ENCODE measurements at regions not wholly inside any gene's neighbourhood (a gene's known extent, or its start where the extent isn't known, plus 50 kb on each side); places are given as distances from the start of the nearest gene placed in this dataset.

GRCh38 chr2:239690651-239691631, 290.1 kb upstream of the HDAC4 start:
- intact Hi-C loops (cut with DNase I; ENCODE audit: low total_unique reads) (no loop called here), in situ Hi-C loops (cut with MboI; ENCODE audit: low pct_ligation_motif_present in 1 of 4, low pct_unique_long_range_greater_than_20kb in 1 of 4, low sequenced_read_pairs in 3 of 4) (no loop called here)
- H3K4me1 ChIP-seq = no peaks in the 10 kb centered on the region
- H3K36me3 ChIP-seq = no peaks in the 10 kb centered on the region
- H3K4me3 ChIP-seq = no peak overlapping the region
- no peaks in the 10 kb centered on the region for H3K27me3 ChIP-seq
- no peaks in the 10 kb centered on the region for H3K9me3 ChIP-seq
- DNase-seq = no peak
- TF ChIP-seq CTCF (IDR thresholded peaks at IDR 0.05) = no peak
- no peak for TF ChIP-seq EP300 (IDR thresholded peaks at IDR 0.05; ENCODE audit: low read depth)
- no peak for TF ChIP-seq POLR2AphosphoS5 (IDR thresholded peaks at IDR 0.05)
- TF ChIP-seq POLR2A (IDR thresholded peaks at IDR 0.05) = no peak
- H3K27ac ChIP-seq = no peak overlapping the region
- WGBS, 2 donors (ENCODE audit: low coverage in 1 of 2) = 84% methylated on average over 44 of the region's 46 CpGs; no CpG with 5 or more reads in 1 of the 2 donors

- Histone ChIP-seq H3K9me3 (no peaks in the 10 kb centered on the region), H3K36me3 (no peaks in the 10 kb centered on the region), H3K27me3 (no peaks in the 10 kb centered on the region), H3K27ac (no peak overlapping the region), H3K4me3 (no peak overlapping the region), H3K4me1 (no peaks in the 10 kb centered on the region)
- WGBS, 2 donors (ENCODE audit: low coverage in 1 of 2) = 77 to 80% methylated on average over 1 to 5 of the region's 5 CpGs
- TF ChIP-seq POLR2AphosphoS5 (IDR thresholded peaks at IDR 0.05) (no peak), CTCF (IDR thresholded peaks at IDR 0.05) (no peak)
- in situ Hi-C loops (cut with MboI; ENCODE audit: low pct_ligation_motif_present in 1 of 4, low pct_unique_long_range_greater_than_20kb in 1 of 4, low sequenced_read_pairs in 3 of 4) (no loop called here), intact Hi-C loops (cut with DNase I; ENCODE audit: low total_unique reads) (no loop called here)
- DNase-seq = no peak
Measured at GRCh38 chr2:239689985-239690384, 289.2 kb upstream of the HDAC4 start.

- in situ Hi-C loops (cut with MboI; ENCODE audit: low pct_ligation_motif_present in 1 of 4, low pct_unique_long_range_greater_than_20kb in 1 of 4, low sequenced_read_pairs in 3 of 4) (no loop called here), intact Hi-C loops (cut with DNase I; ENCODE audit: low total_unique reads) (no loop called here)
- no peaks in the 10 kb centered on the region for H3K4me1 ChIP-seq
- H3K27me3 ChIP-seq = no peaks in the 10 kb centered on the region
- no peaks in the 10 kb centered on the region for H3K36me3 ChIP-seq
- H3K9me3 ChIP-seq = no peaks in the 10 kb centered on the region
- no peak for DNase-seq
- no peak overlapping the region for H3K27ac ChIP-seq
- TF ChIP-seq EP300 (IDR thresholded peaks at IDR 0.05; ENCODE audit: low read depth) (no peak), CTCF (IDR thresholded peaks at IDR 0.05) (no peak), POLR2AphosphoS5 (IDR thresholded peaks at IDR 0.05) (no peak), POLR2A (IDR thresholded peaks at IDR 0.05) (no peak)
- no peak overlapping the region for H3K4me3 ChIP-seq
- WGBS, 2 donors (ENCODE audit: low coverage in 1 of 2) = 71 to 75% methylated on average over 3 to 8 of the region's 8 CpGs
Measured at GRCh38 chr2:239689410-239689809, 288.6 kb upstream of the HDAC4 start.

- H3K4me3 ChIP-seq = no peak overlapping the region
- H3K9me3 ChIP-seq = no peaks in the 10 kb centered on the region
- in situ Hi-C loops (cut with MboI; ENCODE audit: low pct_ligation_motif_present in 1 of 4, low pct_unique_long_range_greater_than_20kb in 1 of 4, low sequenced_read_pairs in 3 of 4) = no loop called here
- WGBS, 2 donors (ENCODE audit: low coverage in 1 of 2) = 62% methylated on average over 9 of the region's 9 CpGs; no CpG with 5 or more reads in 1 of the 2 donors
- TF ChIP-seq POLR2A (IDR thresholded peaks at IDR 0.05) (no peak), EP300 (IDR thresholded peaks at IDR 0.05; ENCODE audit: low read depth) (no peak), CTCF (IDR thresholded peaks at IDR 0.05) (no peak), POLR2AphosphoS5 (IDR thresholded peaks at IDR 0.05) (no peak)
- H3K36me3 ChIP-seq = no peaks in the 10 kb centered on the region
- no peaks in the 10 kb centered on the region for H3K4me1 ChIP-seq
- no peak for DNase-seq
- intact Hi-C loops (cut with DNase I; ENCODE audit: low total_unique reads) = no loop called here
- H3K27ac ChIP-seq = no peak overlapping the region
- no peaks in the 10 kb centered on the region for H3K27me3 ChIP-seq
Measured at GRCh38 chr2:239688840-239689239, 288.0 kb upstream of the HDAC4 start.
